ENCODE measurements at regions not wholly inside any gene's neighbourhood (a gene's known extent, or its start where the extent isn't known, plus 50 kb on each side); places are given as distances from the start of the nearest gene placed in this dataset.

GRCh38 chr11:116180806-116181600, 591.8 kb downstream of the BUD13 start:
- Histone ChIP-seq H3K27ac (no peak overlapping the region), H3K4me3 (no peak overlapping the region), H3K36me3 (ENCODE audit: insufficient read depth in 1 of 2, low read depth in 1 of 2) (no peaks in the 10 kb centered on the region), H3K4me1 (no peaks in the 10 kb centered on the region), H3K27me3 (ENCODE audit: insufficient read depth in 3 of 3, low read length in 2 of 3) (peaks cover 0 to 7% (median 2%) of the 10 kb centered on the region in 3 donors), H3K9me3 (no peaks in the 10 kb centered on the region)
- WGBS, 3 donors = 36 to 45% (median 38%) methylated on average over 12 to 13 of the region's 13 CpGs
- DNase-seq (no peak), ATAC-seq (no peak)
- intact Hi-C loops (cut with DNase I) = no loop called here
- no peak for TF ChIP-seq CTCF (IDR thresholded peaks at IDR 0.05)

- Histone ChIP-seq H3K4me3 (no peak overlapping the region), H3K27ac (no peak overlapping the region), H3K4me1 (no peaks in the 10 kb centered on the region), H3K9me3 (no peaks in the 10 kb centered on the region), H3K36me3 (ENCODE audit: insufficient read depth in 1 of 2, low read depth in 1 of 2) (no peaks in the 10 kb centered on the region), H3K27me3 (ENCODE audit: insufficient read depth in 3 of 3, low read length in 2 of 3) (peaks cover 0 to 8% (median 2%) of the 10 kb centered on the region in 3 donors)
- no peak for ATAC-seq
- no peak for DNase-seq
- 55 to 93% (median 73%) methylated on average over 3 of the region's 3 CpGs for WGBS, 3 donors
- TF ChIP-seq CTCF (IDR thresholded peaks at IDR 0.05) = no peak
- intact Hi-C loops (cut with DNase I) = no loop called here
Observed at GRCh38 chr11:116179401-116179800, 593.4 kb downstream of the BUD13 start.

- 93 to 100% (median 97%) methylated on average over 4 of the region's 4 CpGs for WGBS, 3 donors
- no peaks in the 10 kb centered on the region for H3K36me3 ChIP-seq (ENCODE audit: insufficient read depth in 1 of 2, low read depth in 1 of 2)
- intact Hi-C loops (cut with DNase I) = no loop called here
- no peaks in the 10 kb centered on the region for H3K9me3 ChIP-seq
- ATAC-seq (no peak), DNase-seq (no peak)
- H3K27me3 ChIP-seq (ENCODE audit: insufficient read depth in 3 of 3, low read length in 2 of 3) = peaks cover 0 to 8% (median 4%) of the 10 kb centered on the region in 3 donors
- no peak for TF ChIP-seq CTCF (IDR thresholded peaks at IDR 0.05)
- H3K27ac ChIP-seq = no peak overlapping the region
- no peak overlapping the region for H3K4me3 ChIP-seq
- H3K4me1 ChIP-seq = no peaks in the 10 kb centered on the region
Observed at GRCh38 chr11:116177521-116178210, 595.1 kb downstream of the BUD13 start.

GRCh38 chr11:116176484-116177005, 596.2 kb downstream of the BUD13 start:
- Histone ChIP-seq H3K36me3 (ENCODE audit: insufficient read depth in 1 of 2, low read depth in 1 of 2) (no peaks in the 10 kb centered on the region), H3K4me1 (no peaks in the 10 kb centered on the region), H3K27ac (no peak overlapping the region), H3K9me3 (no peaks in the 10 kb centered on the region), H3K4me3 (no peak overlapping the region), H3K27me3 (ENCODE audit: insufficient read depth in 3 of 3, low read length in 2 of 3) (peaks cover 0 to 8% (median 4%) of the 10 kb centered on the region in 3 donors)
- intact Hi-C loops (cut with DNase I) = no loop called here
- DNase-seq = no peak
- TF ChIP-seq CTCF (IDR thresholded peaks at IDR 0.05) = no peak
- no peak for ATAC-seq
- WGBS, 3 donors = 72 to 85% (median 78%) methylated on average over 6 of the region's 6 CpGs
